ENCODE measurements at regions not wholly inside any gene's neighbourhood (a gene's known extent, or its start where the extent isn't known, plus 50 kb on each side); places are given as distances from the start of the nearest gene placed in this dataset.

DNA sequence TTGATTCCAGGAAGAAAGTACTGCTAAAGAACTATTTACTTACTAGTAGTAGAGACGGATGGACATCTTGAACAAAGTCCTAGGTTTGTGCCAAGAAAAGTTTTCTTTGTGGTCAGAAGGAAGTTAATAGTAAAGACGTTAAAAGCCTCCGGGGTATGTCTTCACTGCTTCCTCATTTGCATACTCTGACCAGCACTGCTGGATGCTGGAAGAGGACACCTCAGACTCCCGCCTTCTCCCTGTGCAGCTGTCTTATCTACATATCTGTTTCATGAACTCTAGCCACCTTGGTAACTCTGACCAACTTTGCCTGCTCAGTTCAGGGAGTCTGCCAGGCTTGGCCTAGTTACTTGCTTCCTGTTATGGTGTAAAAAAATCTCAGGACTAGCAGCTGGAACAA, 1109.1 kb upstream of the MIR17HG start:
- TF ChIP-seq, protein P1, sequence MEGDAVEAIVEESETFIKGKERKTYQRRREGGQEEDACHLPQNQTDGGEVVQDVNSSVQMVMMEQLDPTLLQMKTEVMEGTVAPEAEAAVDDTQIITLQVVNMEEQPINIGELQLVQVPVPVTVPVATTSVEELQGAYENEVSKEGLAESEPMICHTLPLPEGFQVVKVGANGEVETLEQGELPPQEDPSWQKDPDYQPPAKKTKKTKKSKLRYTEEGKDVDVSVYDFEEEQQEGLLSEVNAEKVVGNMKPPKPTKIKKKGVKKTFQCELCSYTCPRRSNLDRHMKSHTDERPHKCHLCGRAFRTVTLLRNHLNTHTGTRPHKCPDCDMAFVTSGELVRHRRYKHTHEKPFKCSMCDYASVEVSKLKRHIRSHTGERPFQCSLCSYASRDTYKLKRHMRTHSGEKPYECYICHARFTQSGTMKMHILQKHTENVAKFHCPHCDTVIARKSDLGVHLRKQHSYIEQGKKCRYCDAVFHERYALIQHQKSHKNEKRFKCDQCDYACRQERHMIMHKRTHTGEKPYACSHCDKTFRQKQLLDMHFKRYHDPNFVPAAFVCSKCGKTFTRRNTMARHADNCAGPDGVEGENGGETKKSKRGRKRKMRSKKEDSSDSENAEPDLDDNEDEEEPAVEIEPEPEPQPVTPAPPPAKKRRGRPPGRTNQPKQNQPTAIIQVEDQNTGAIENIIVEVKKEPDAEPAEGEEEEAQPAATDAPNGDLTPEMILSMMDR (IDR thresholded peaks at IDR 0.05; ENCODE audit: partially characterized antibody, unreplicated experiment) = no peak
- Mint-ChIP-seq H3K4me3 (ENCODE audit: unreplicated experiment) (no peak overlapping the region), H3K4me1 (ENCODE audit: low read depth, unreplicated experiment) (no peaks in the 10 kb centered on the region), H3K9me3 (ENCODE audit: unreplicated experiment) (no peaks in the 10 kb centered on the region), H3K27ac (ENCODE audit: unreplicated experiment) (no peak overlapping the region), H3K36me3 (ENCODE audit: unreplicated experiment) (no peaks in the 10 kb centered on the region), H3K27me3 (ENCODE audit: unreplicated experiment) (no peaks in the 10 kb centered on the region)
- DNase-seq = no peak

GRCh38 chr13:90239130-90239529, 1108.4 kb upstream of the MIR17HG start:
- no peaks in the 10 kb centered on the region for H3K36me3 Mint-ChIP-seq (ENCODE audit: unreplicated experiment)

GRCh38 chr13:90246005-90246404, 1101.5 kb upstream of the MIR17HG start:
- Mint-ChIP-seq H3K27ac (ENCODE audit: unreplicated experiment) (no peak overlapping the region), H3K4me3 (ENCODE audit: unreplicated experiment) (no peak overlapping the region), H3K9me3 (ENCODE audit: unreplicated experiment) (peaks cover 6% of the 10 kb centered on the region), H3K4me1 (ENCODE audit: low read depth, unreplicated experiment) (peaks cover 14% of the 10 kb centered on the region), H3K36me3 (ENCODE audit: unreplicated experiment) (no peaks in the 10 kb centered on the region), H3K27me3 (ENCODE audit: unreplicated experiment) (no peaks in the 10 kb centered on the region)
- TF ChIP-seq, protein P1 (IDR thresholded peaks at IDR 0.05; ENCODE audit: partially characterized antibody, unreplicated experiment) = no peak
- DNase-seq = no peak

More at GRCh38 chr13:90239130-90239529, 1108.4 kb upstream of the MIR17HG start:
- no peaks in the 10 kb centered on the region for H3K4me1 Mint-ChIP-seq (ENCODE audit: low read depth, unreplicated experiment)
- H3K27ac Mint-ChIP-seq (ENCODE audit: unreplicated experiment) = no peak overlapping the region
- TF ChIP-seq, protein P1 (IDR thresholded peaks at IDR 0.05; ENCODE audit: partially characterized antibody, unreplicated experiment) = no peak
- no peak overlapping the region for H3K4me3 Mint-ChIP-seq (ENCODE audit: unreplicated experiment)
- no peak for DNase-seq
- no peaks in the 10 kb centered on the region for H3K27me3 Mint-ChIP-seq (ENCODE audit: unreplicated experiment)
- H3K9me3 Mint-ChIP-seq (ENCODE audit: unreplicated experiment) = no peaks in the 10 kb centered on the region

- no peak for DNase-seq
- peaks cover 14% of the 10 kb centered on the region for H3K4me1 Mint-ChIP-seq (ENCODE audit: low read depth, unreplicated experiment)
- peak overlapping the region; percentile 75 for H3K27ac Mint-ChIP-seq (ENCODE audit: unreplicated experiment)
- no peaks in the 10 kb centered on the region for H3K27me3 Mint-ChIP-seq (ENCODE audit: unreplicated experiment)
- TF ChIP-seq, protein P1 (IDR thresholded peaks at IDR 0.05; ENCODE audit: partially characterized antibody, unreplicated experiment) = no peak
- H3K36me3 Mint-ChIP-seq (ENCODE audit: unreplicated experiment) = no peaks in the 10 kb centered on the region
- peaks cover 6% of the 10 kb centered on the region for H3K9me3 Mint-ChIP-seq (ENCODE audit: unreplicated experiment)
- peak overlapping the region; percentile 74 for H3K4me3 Mint-ChIP-seq (ENCODE audit: unreplicated experiment)
These were observed 1100.7 kb upstream of the MIR17HG start for GRCh38 chr13:90246687-90247345.

DNA sequence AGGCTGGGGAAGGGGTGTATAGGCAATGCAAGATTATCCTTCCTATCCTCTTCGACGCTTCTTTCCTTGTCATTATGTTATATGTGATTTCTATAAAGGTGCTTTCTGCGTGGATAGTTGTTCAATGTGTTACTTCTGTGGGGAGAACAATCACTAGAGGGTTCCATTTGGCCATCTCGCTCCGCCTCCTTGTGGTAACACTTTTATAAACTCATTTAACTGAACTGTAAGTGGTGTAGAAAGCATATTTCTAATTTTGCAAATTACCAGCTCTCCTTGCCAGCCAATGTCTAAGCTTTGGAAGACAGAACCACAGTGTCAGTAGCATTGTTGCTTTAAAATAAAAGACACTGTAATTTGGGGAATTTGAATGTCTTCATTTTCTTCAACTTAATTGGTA, 1093.7 kb upstream of the MIR17HG start:
- Mint-ChIP-seq H3K27ac (ENCODE audit: unreplicated experiment) (no peak overlapping the region), H3K4me3 (ENCODE audit: unreplicated experiment) (no peak overlapping the region), H3K27me3 (ENCODE audit: unreplicated experiment) (no peaks in the 10 kb centered on the region), H3K4me1 (ENCODE audit: low read depth, unreplicated experiment) (no peaks in the 10 kb centered on the region), H3K36me3 (ENCODE audit: unreplicated experiment) (peaks cover 6% of the 10 kb centered on the region), H3K9me3 (ENCODE audit: unreplicated experiment) (peaks cover 2% of the 10 kb centered on the region)
- TF ChIP-seq, protein P1 (IDR thresholded peaks at IDR 0.05; ENCODE audit: partially characterized antibody, unreplicated experiment) = no peak
- no peak for DNase-seq
